ENCODE measurements at regions not wholly inside any gene's neighbourhood (a gene's known extent, or its start where the extent isn't known, plus 50 kb on each side); places are given as distances from the start of the nearest gene placed in this dataset.

GRCh38 chr16:86693033-86693432, 114.7 kb downstream of the FOXL1 start:
- TF ChIP-seq POLR2A (IDR thresholded peaks at IDR 0.05; ENCODE audit: low read length) (no peak), GATA1 (IDR thresholded peaks at IDR 0.05; ENCODE audit: low read depth, low read length) (no peak)

All from erythroblast (primary cell).